Ishikawa (cell line): ENCODE measurements at regions not wholly inside any gene's neighbourhood (a gene's known extent, or its start where the extent isn't known, plus 50 kb on each side); places are given as distances from the start of the nearest gene placed in this dataset.

Experiments used
- CEBPB ChIP-seq: IDR thresholded peaks from 2 replicates; pipeline ENCODE4 v1.6.1; 2012
- CREB1 ChIP-seq: IDR thresholded peaks from 2 replicates; pipeline ENCODE4 v1.6.1; 2012; ENCODE audit warnings: low read depth
- EP300 ChIP-seq: IDR thresholded peaks from 2 replicates; pipeline ENCODE4 v1.6.1; 2012; ENCODE audit warnings: borderline replicate concordance
- FOXM1 ChIP-seq: IDR thresholded peaks from 2 replicates; pipeline ENCODE4 v1.6.1; 2012; ENCODE audit warnings: low read depth, borderline replicate concordance
- NFIC ChIP-seq: IDR thresholded peaks from 2 replicates; pipeline ENCODE4 v1.6.1; 2012
- RAD21 ChIP-seq: IDR thresholded peaks from 2 replicates; pipeline ENCODE4 v1.6.1; 2012; ENCODE audit warnings: low read depth
- TAF1 ChIP-seq: IDR thresholded peaks from 2 replicates; pipeline ENCODE4 v1.6.1; 2012; ENCODE audit warnings: low read depth, mild to moderate bottlenecking
- TCF12 ChIP-seq: IDR thresholded peaks from 2 replicates; pipeline ENCODE4 v1.6.1; 2012; ENCODE audit warnings: low read depth
- YY1 ChIP-seq: IDR thresholded peaks from 2 replicates; pipeline ENCODE4 v1.6.1; 2012; ENCODE audit warnings: low read depth
- ZBTB7A ChIP-seq: IDR thresholded peaks from 2 replicates; pipeline ENCODE4 v1.6.1; 2012; ENCODE audit warnings: low read depth
- TF ChIP-seq, protein P1 (sequence below): IDR thresholded peaks from 2 replicates; pipeline ENCODE4 v1.6.1; 2012; ENCODE audit warnings: low read depth, mild to moderate bottlenecking

GRCh38 chr11:127723714-127724113, 723.1 kb upstream of the KIRREL3 start:
- TF ChIP-seq, protein P1, sequence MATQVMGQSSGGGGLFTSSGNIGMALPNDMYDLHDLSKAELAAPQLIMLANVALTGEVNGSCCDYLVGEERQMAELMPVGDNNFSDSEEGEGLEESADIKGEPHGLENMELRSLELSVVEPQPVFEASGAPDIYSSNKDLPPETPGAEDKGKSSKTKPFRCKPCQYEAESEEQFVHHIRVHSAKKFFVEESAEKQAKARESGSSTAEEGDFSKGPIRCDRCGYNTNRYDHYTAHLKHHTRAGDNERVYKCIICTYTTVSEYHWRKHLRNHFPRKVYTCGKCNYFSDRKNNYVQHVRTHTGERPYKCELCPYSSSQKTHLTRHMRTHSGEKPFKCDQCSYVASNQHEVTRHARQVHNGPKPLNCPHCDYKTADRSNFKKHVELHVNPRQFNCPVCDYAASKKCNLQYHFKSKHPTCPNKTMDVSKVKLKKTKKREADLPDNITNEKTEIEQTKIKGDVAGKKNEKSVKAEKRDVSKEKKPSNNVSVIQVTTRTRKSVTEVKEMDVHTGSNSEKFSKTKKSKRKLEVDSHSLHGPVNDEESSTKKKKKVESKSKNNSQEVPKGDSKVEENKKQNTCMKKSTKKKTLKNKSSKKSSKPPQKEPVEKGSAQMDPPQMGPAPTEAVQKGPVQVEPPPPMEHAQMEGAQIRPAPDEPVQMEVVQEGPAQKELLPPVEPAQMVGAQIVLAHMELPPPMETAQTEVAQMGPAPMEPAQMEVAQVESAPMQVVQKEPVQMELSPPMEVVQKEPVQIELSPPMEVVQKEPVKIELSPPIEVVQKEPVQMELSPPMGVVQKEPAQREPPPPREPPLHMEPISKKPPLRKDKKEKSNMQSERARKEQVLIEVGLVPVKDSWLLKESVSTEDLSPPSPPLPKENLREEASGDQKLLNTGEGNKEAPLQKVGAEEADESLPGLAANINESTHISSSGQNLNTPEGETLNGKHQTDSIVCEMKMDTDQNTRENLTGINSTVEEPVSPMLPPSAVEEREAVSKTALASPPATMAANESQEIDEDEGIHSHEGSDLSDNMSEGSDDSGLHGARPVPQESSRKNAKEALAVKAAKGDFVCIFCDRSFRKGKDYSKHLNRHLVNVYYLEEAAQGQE: no peak
- TF ChIP-seq FOXM1 (no peak), TCF12 (no peak), ZBTB7A (no peak), TAF1 (no peak), RAD21 (no peak), NFIC (no peak), CREB1 (no peak), EP300 (no peak), YY1 (no peak), CEBPB (no peak)
